ENCODE measurements at regions not wholly inside any gene's neighbourhood (a gene's known extent, or its start where the extent isn't known, plus 50 kb on each side); places are given as distances from the start of the nearest gene placed in this dataset.
"Not testable (repeated sequence)": the region's sequence is repeated elsewhere in the genome, so short reads cannot be mapped to it uniquely, and the experiment has no call there.

- no peak for DNase-seq (ENCODE audit: low read depth in 2 of 2)
These were observed 55.1 kb downstream of the ID4 start for GRCh38 chr6:19892260-19892659.

- DNase-seq (ENCODE audit: low read depth in 2 of 2), result no peak
These were observed 58.9 kb downstream of the ID4 start for GRCh38 chr6:19895866-19896692.

- no peak for DNase-seq (ENCODE audit: low read depth in 2 of 2)
These were observed 59.5 kb downstream of the ID4 start for GRCh38 chr6:19896693-19897010.

- DNase-seq (ENCODE audit: low read depth in 2 of 2), result no peak
These were observed 61.1 kb downstream of the ID4 start for GRCh38 chr6:19898141-19898740.

GRCh38 chr6:19902201-19902600 lies 65.0 kb downstream of the ID4 start:
- no peak for DNase-seq (ENCODE audit: low read depth in 2 of 2)

- not testable (repeated sequence) for DNase-seq (ENCODE audit: low read depth in 2 of 2)
These were observed 67.2 kb downstream of the ID4 start for GRCh38 chr6:19904408-19904807.

GRCh38 chr6:19905584-19905983 lies 68.4 kb downstream of the ID4 start:
- DNase-seq (ENCODE audit: low read depth in 2 of 2), result no peak

GRCh38 chr6:19906171-19906570 lies 69.0 kb downstream of the ID4 start:
- DNase-seq (ENCODE audit: low read depth in 2 of 2), result no peak

GRCh38 chr6:19911223-19911622 lies 74.1 kb downstream of the ID4 start:
- no peak for DNase-seq (ENCODE audit: low read depth in 2 of 2)

- no peak for DNase-seq (ENCODE audit: low read depth in 2 of 2)
These were observed 81.3 kb downstream of the ID4 start for GRCh38 chr6:19918436-19918835.

- DNase-seq (ENCODE audit: low read depth in 2 of 2), result no peak
These were observed 84.6 kb downstream of the ID4 start for GRCh38 chr6:19921786-19922185.

GRCh38 chr6:19925533-19925932 lies 88.4 kb downstream of the ID4 start:
- no peak for DNase-seq (ENCODE audit: low read depth in 2 of 2)

GRCh38 chr6:19928461-19928860 lies 91.3 kb downstream of the ID4 start:
- no peak for DNase-seq (ENCODE audit: low read depth in 2 of 2)

- no peak for DNase-seq (ENCODE audit: low read depth in 2 of 2)
These were observed 92.1 kb downstream of the ID4 start for GRCh38 chr6:19929312-19929711.

- no peak for DNase-seq (ENCODE audit: low read depth in 2 of 2)
These were observed 97.9 kb downstream of the ID4 start for GRCh38 chr6:19934996-19935591.

- DNase-seq (ENCODE audit: low read depth in 2 of 2), result not testable (repeated sequence)
These were observed 102.2 kb downstream of the ID4 start for GRCh38 chr6:19939321-19939720.

- DNase-seq (ENCODE audit: low read depth in 2 of 2), result not testable (repeated sequence)
These were observed 102.8 kb downstream of the ID4 start for GRCh38 chr6:19939926-19940325.

- no peak for DNase-seq (ENCODE audit: low read depth in 2 of 2)
These were observed 105.9 kb downstream of the ID4 start for GRCh38 chr6:19943042-19943441.

GRCh38 chr6:19945843-19946358 lies 108.7 kb downstream of the ID4 start:
- no peak for DNase-seq (ENCODE audit: low read depth in 2 of 2)

GRCh38 chr6:19949155-19949554 lies 112.0 kb downstream of the ID4 start:
- DNase-seq (ENCODE audit: low read depth in 2 of 2), result no peak

GRCh38 chr6:19964115-19964514 lies 126.9 kb downstream of the ID4 start:
- DNase-seq (ENCODE audit: low read depth in 2 of 2), result no peak

GRCh38 chr6:19968201-19968600 lies 131.0 kb downstream of the ID4 start:
- no peak for DNase-seq (ENCODE audit: low read depth in 2 of 2)

GRCh38 chr6:19972221-19972620 lies 135.1 kb downstream of the ID4 start:
- DNase-seq (ENCODE audit: low read depth in 2 of 2), result no peak
